ENCODE measurements at regions not wholly inside any gene's neighbourhood (a gene's known extent, or its start where the extent isn't known, plus 50 kb on each side); places are given as distances from the start of the nearest gene placed in this dataset.
"Not testable (repeated sequence)": the region's sequence is repeated elsewhere in the genome, so short reads cannot be mapped to it uniquely, and the experiment has no call there.

- DNase-seq (ENCODE audit: low spot score): no peak
Measured at GRCh38 chr21:14321042-14321441, 61.9 kb downstream of the HSPA13 start.

GRCh38 chr21:14319805-14320204 is 63.1 kb downstream of the HSPA13 start:
- DNase-seq (ENCODE audit: low spot score): no peak

GRCh38 chr21:14318578-14318977 is 64.4 kb downstream of the HSPA13 start:
- DNase-seq (ENCODE audit: low spot score): no peak

GRCh38 chr21:14317507-14317906 is 65.4 kb downstream of the HSPA13 start:
- DNase-seq (ENCODE audit: low spot score): no peak

GRCh38 chr21:14313300-14313699 is 69.6 kb downstream of the HSPA13 start:
- DNase-seq (ENCODE audit: low spot score): no peak

- DNase-seq (ENCODE audit: low spot score): no peak
Measured at GRCh38 chr21:14312871-14313270, 70.1 kb downstream of the HSPA13 start.

GRCh38 chr21:14308234-14308633 is 74.7 kb downstream of the HSPA13 start:
- DNase-seq (ENCODE audit: low spot score): peak; percentile 3

- DNase-seq (ENCODE audit: low spot score): no peak
Measured at GRCh38 chr21:14306126-14306907, 76.6 kb downstream of the HSPA13 start.

GRCh38 chr21:14303731-14304488 is 79.0 kb downstream of the HSPA13 start:
- DNase-seq (ENCODE audit: low spot score): no peak

GRCh38 chr21:14300074-14300473 is 82.9 kb downstream of the HSPA13 start:
- DNase-seq (ENCODE audit: low spot score): no peak

- DNase-seq (ENCODE audit: low spot score): no peak
Measured at GRCh38 chr21:14290576-14290975, 74.6 kb downstream of the RBM11 start.

- DNase-seq (ENCODE audit: low spot score): no peak
Measured at GRCh38 chr21:14288922-14289321, 73.0 kb downstream of the RBM11 start.

GRCh38 chr21:14285147-14285761 is 69.3 kb downstream of the RBM11 start:
- DNase-seq (ENCODE audit: low spot score): no peak

GRCh38 chr21:14284481-14284880 is 68.5 kb downstream of the RBM11 start:
- DNase-seq (ENCODE audit: low spot score): no peak

- DNase-seq (ENCODE audit: low spot score): not testable (repeated sequence)
Measured at GRCh38 chr21:14281188-14281900, 65.4 kb downstream of the RBM11 start.
